ENCODE measurements at regions not wholly inside any gene's neighbourhood (a gene's known extent, or its start where the extent isn't known, plus 50 kb on each side); places are given as distances from the start of the nearest gene placed in this dataset.

DNA sequence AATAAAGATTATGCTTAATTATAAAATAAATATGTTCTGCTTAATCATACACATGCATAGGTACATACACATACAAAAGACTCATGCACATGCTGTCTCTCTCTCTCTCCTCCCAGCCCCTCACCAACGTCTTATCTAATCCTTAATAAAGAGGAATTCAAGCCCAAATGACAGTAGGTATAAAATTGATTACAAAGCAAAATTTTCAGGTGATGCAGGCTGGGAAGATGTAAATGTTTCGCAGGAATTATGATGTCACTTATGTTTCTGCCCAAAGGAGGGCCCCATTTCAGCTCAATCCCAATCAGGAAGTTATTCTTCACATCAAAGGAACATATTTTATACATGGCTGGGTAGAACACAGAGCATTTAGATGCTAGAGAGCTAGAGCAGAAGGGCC is 284.6 kb upstream of the ID4 start:
- TF ChIP-seq, protein P1, sequence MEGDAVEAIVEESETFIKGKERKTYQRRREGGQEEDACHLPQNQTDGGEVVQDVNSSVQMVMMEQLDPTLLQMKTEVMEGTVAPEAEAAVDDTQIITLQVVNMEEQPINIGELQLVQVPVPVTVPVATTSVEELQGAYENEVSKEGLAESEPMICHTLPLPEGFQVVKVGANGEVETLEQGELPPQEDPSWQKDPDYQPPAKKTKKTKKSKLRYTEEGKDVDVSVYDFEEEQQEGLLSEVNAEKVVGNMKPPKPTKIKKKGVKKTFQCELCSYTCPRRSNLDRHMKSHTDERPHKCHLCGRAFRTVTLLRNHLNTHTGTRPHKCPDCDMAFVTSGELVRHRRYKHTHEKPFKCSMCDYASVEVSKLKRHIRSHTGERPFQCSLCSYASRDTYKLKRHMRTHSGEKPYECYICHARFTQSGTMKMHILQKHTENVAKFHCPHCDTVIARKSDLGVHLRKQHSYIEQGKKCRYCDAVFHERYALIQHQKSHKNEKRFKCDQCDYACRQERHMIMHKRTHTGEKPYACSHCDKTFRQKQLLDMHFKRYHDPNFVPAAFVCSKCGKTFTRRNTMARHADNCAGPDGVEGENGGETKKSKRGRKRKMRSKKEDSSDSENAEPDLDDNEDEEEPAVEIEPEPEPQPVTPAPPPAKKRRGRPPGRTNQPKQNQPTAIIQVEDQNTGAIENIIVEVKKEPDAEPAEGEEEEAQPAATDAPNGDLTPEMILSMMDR (IDR thresholded peaks at IDR 0.05; ENCODE audit: borderline replicate concordance, extremely low read depth, low read length, poor library complexity, severe bottlenecking), result no peak
- TF ChIP-seq EZH2 (IDR thresholded peaks at IDR 0.05; ENCODE audit: borderline replicate concordance, low read depth, low read length, severe bottlenecking), result no peak
